Neuronal stem cell (in vitro differentiated cells): ENCODE measurements at regions not wholly inside any gene's neighbourhood (a gene's known extent, or its start where the extent isn't known, plus 50 kb on each side); places are given as distances from the start of the nearest gene placed in this dataset.
"Not testable (repeated sequence)": the region's sequence is repeated elsewhere in the genome, so short reads cannot be mapped to it uniquely, and the experiment has no call there.

Experiments used
- DNase-seq: peaks from one replicate; pipeline ENCODE4 v3.0.0-alpha.2; 2013; ENCODE audit warnings: low spot score
- H2AFZ ChIP-seq: one replicate; pipeline ENCODE4 v1.6.1; 2013; ENCODE audit warnings: mild to moderate bottlenecking, low read length, inconsistent platforms
- H2AK5ac ChIP-seq: 2 replicates; pipeline ENCODE4 v1.6.1; 2013; ENCODE audit warnings: low read depth, mild to moderate bottlenecking, inconsistent platforms, low read length, moderate library complexity, mixed read lengths
- H2BK120ac ChIP-seq: 2 replicates; pipeline ENCODE4 v1.6.1; 2013; ENCODE audit warnings: low read depth, mild to moderate bottlenecking, inconsistent platforms, low read length, moderate library complexity, mixed read lengths
- H2BK12ac ChIP-seq: one replicate; pipeline ENCODE4 v1.6.1; 2013; ENCODE audit warnings: low read length, inconsistent platforms
- H2BK15ac ChIP-seq: 2 replicates; pipeline ENCODE4 v1.6.1; 2013; ENCODE audit warnings: mild to moderate bottlenecking, low read length, inconsistent platforms, mixed read lengths
- H2BK5ac ChIP-seq: one replicate; pipeline ENCODE4 v1.6.1; 2013; ENCODE audit warnings: inconsistent platforms, mild to moderate bottlenecking, low read length, moderate library complexity
- H3K14ac ChIP-seq: one replicate; pipeline ENCODE4 v1.6.1; 2013; ENCODE audit warnings: low read length, inconsistent platforms
- H3K18ac ChIP-seq: 2 replicates; pipeline ENCODE4 v1.6.1; 2013; ENCODE audit warnings: low read length, inconsistent platforms
- H3K23ac ChIP-seq: 2 replicates; pipeline ENCODE4 v1.6.1; 2013; ENCODE audit warnings: low read depth, mild to moderate bottlenecking, mixed read lengths, low read length, inconsistent platforms; ENCODE audit not compliant: poor library complexity
- H3K27ac ChIP-seq: replicated peaks from 3 replicates; pipeline ENCODE4 v1.5.1; 2013; ENCODE audit warnings: low read length, inconsistent platforms
- H3K27me3 ChIP-seq, 3 experiments: 2 replicates each; pipeline ENCODE4 v1.6.1; 2013; ENCODE audit warnings: low read length in 3 of 3, mild to moderate bottlenecking in 2 of 3, inconsistent platforms in 1 of 3, low read depth in 1 of 3, mixed read lengths in 1 of 3, moderate library complexity in 1 of 3; ENCODE audit not compliant: control insufficient read depth in 3 of 3, insufficient read depth in 3 of 3
- H3K36me3 ChIP-seq, 2 donors: replicated peaks in 1 of 2; 2 replicates each; pipeline ENCODE4 v1.6.1; 2013; ENCODE audit warnings: low read length in 2 of 2; ENCODE audit not compliant: control insufficient read depth in 2 of 2, insufficient read depth in 2 of 2
- H3K4ac ChIP-seq: 2 replicates; pipeline ENCODE4 v1.6.1; 2013; ENCODE audit warnings: inconsistent platforms, mild to moderate bottlenecking, low read length, moderate library complexity
- H3K4me1 ChIP-seq, 2 donors: 1 replicate in 1 of 2; 2 replicates in 1 of 2; pipeline ENCODE4 v1.6.1; 2013; ENCODE audit warnings: low read length in 2 of 2, low read depth in 1 of 2; ENCODE audit not compliant: control insufficient read depth in 2 of 2, insufficient read depth in 1 of 2
- H3K4me2 ChIP-seq: one replicate; pipeline ENCODE4 v1.6.1; 2013; ENCODE audit warnings: mild to moderate bottlenecking, low read length, inconsistent platforms; ENCODE audit not compliant: insufficient read depth, poor library complexity, severe bottlenecking
- H3K4me3 ChIP-seq, 2 donors: 2 replicates each; pipeline ENCODE4 v1.5.1; 2013; ENCODE audit warnings: low read length in 2 of 2, mild to moderate bottlenecking in 2 of 2, inconsistent platforms in 1 of 2, moderate library complexity in 1 of 2
- H3K79me1 ChIP-seq: one replicate; pipeline ENCODE4 v1.6.1; 2013; ENCODE audit warnings: low read depth, mild to moderate bottlenecking, inconsistent platforms, low read length, moderate library complexity
- H3K9ac ChIP-seq: one replicate; pipeline ENCODE4 v1.6.1; 2013; ENCODE audit warnings: mild to moderate bottlenecking, low read depth, low read length, inconsistent platforms; ENCODE audit not compliant: poor library complexity
- H3K9me3 ChIP-seq, 2 donors: replicated peaks in 1 of 2; 2 replicates each; pipeline versions ENCODE3 to v1.6.1; 2013; ENCODE audit warnings: low read length in 2 of 2, mild to moderate bottlenecking in 2 of 2, inconsistent platforms in 1 of 2, low read depth in 1 of 2, mixed read lengths in 1 of 2, moderate library complexity in 1 of 2; ENCODE audit not compliant: control insufficient read depth in 2 of 2, insufficient read depth in 1 of 2
- H4K8ac ChIP-seq: one replicate; pipeline ENCODE4 v1.6.1; 2013; ENCODE audit warnings: low read depth, mild to moderate bottlenecking, inconsistent platforms, low read length, moderate library complexity
- H4K91ac ChIP-seq: one replicate; pipeline ENCODE4 v1.6.1; 2013; ENCODE audit warnings: low read length, low read depth, mild to moderate bottlenecking, inconsistent platforms; ENCODE audit not compliant: poor library complexity
- WGBS, 2 donors: extraction: QIAGEN DNeasy Blood & Tissue Kit; methylation state at CpG; one replicate each; pipeline ENCODE4 v1.1.7; 2013; ENCODE audit warnings: missing lambda C conversion rate in 2 of 2, mixed read lengths in 1 of 2; ENCODE audit not compliant: insufficient read length in 2 of 2, insufficient replicate concordance in 1 of 2; ENCODE audit errors: extremely low coverage in 2 of 2; 5-methylcytosine and 5-hydroxymethylcytosine counted together

GRCh38 chr5:152736906-152737305 lies 331.8 kb upstream of the NMUR2 start:
- H3K4me2 ChIP-seq: no peak overlapping the region
- no peak overlapping the region for H2BK12ac ChIP-seq
- no peak overlapping the region for H3K23ac ChIP-seq
- H2AK5ac ChIP-seq: no peak overlapping the region
- H3K4ac ChIP-seq: no peak overlapping the region
- H2BK5ac ChIP-seq: no peak overlapping the region
- no peaks in the 10 kb centered on the region for H3K79me1 ChIP-seq
- no peaks in the 10 kb centered on the region for H3K4me1 ChIP-seq
- no peak overlapping the region for H2AFZ ChIP-seq
- no peak overlapping the region for H3K4me3 ChIP-seq
- DNase-seq: no peak
- no peak overlapping the region for H2BK120ac ChIP-seq
- no CpG with 5 or more reads among the region's 4 CpGs for WGBS, 2 donors
- peaks cover 0 to 4% of the 10 kb centered on the region in 2 donors for H3K9me3 ChIP-seq
- no peaks in the 10 kb centered on the region for H3K36me3 ChIP-seq
- H4K91ac ChIP-seq: no peak overlapping the region
- H3K9ac ChIP-seq: no peak overlapping the region
- H3K27me3 ChIP-seq: no peaks in the 10 kb centered on the region
- H4K8ac ChIP-seq: no peak overlapping the region
- no peak overlapping the region for H3K14ac ChIP-seq
- no peak overlapping the region for H3K18ac ChIP-seq
- H2BK15ac ChIP-seq: no peak overlapping the region
- H3K27ac ChIP-seq: no peak overlapping the region

- peaks cover 0 to 4% of the 10 kb centered on the region in 2 donors for H3K9me3 ChIP-seq
- H2AFZ ChIP-seq: no peak overlapping the region
- H3K4me3 ChIP-seq: no peak overlapping the region
These were observed 334.8 kb upstream of the NMUR2 start for GRCh38 chr5:152739916-152740315.

GRCh38 chr5:152741126-152741525 lies 336.0 kb upstream of the NMUR2 start:
- not testable (repeated sequence) for H3K36me3 ChIP-seq, H2BK15ac ChIP-seq, H2AFZ ChIP-seq, H2BK5ac ChIP-seq, H3K4me2 ChIP-seq, H3K18ac ChIP-seq, H3K9me3 ChIP-seq, H3K9ac ChIP-seq, H2AK5ac ChIP-seq, H4K91ac ChIP-seq, H3K4ac ChIP-seq, H2BK120ac ChIP-seq, H2BK12ac ChIP-seq, H3K4me3 ChIP-seq, H3K27me3 ChIP-seq, H3K14ac ChIP-seq, DNase-seq, H3K27ac ChIP-seq, H4K8ac ChIP-seq, H3K4me1 ChIP-seq, H3K79me1 ChIP-seq, H3K23ac ChIP-seq
- no CpG with 5 or more reads among the region's 10 CpGs for WGBS, 2 donors

More at GRCh38 chr5:152739916-152740315, 334.8 kb upstream of the NMUR2 start:
- Histone ChIP-seq H3K9ac (no peak overlapping the region), H3K4me2 (no peak overlapping the region), H2BK5ac (no peak overlapping the region), H3K23ac (no peak overlapping the region), H3K14ac (no peak overlapping the region), H3K36me3 (no peaks in the 10 kb centered on the region), H3K27me3 (no peaks in the 10 kb centered on the region), H2AK5ac (no peak overlapping the region), H4K91ac (no peak overlapping the region), H4K8ac (no peak overlapping the region), H3K4me1 (no peaks in the 10 kb centered on the region), H2BK12ac (no peak overlapping the region), H2BK120ac (no peak overlapping the region), H3K4ac (no peak overlapping the region), H2BK15ac (no peak overlapping the region), H3K18ac (no peak overlapping the region), H3K79me1 (no peaks in the 10 kb centered on the region), H3K27ac (no peak overlapping the region)
- no peak for DNase-seq

- not testable (repeated sequence) for H3K9ac ChIP-seq, H3K79me1 ChIP-seq, H3K36me3 ChIP-seq, H2AFZ ChIP-seq, H2BK120ac ChIP-seq, H3K9me3 ChIP-seq, H3K27ac ChIP-seq, H3K14ac ChIP-seq, H2AK5ac ChIP-seq, H3K23ac ChIP-seq, DNase-seq, H4K8ac ChIP-seq, H3K4me2 ChIP-seq, H3K4ac ChIP-seq, H2BK15ac ChIP-seq, H2BK12ac ChIP-seq, H3K18ac ChIP-seq, H2BK5ac ChIP-seq, H3K4me1 ChIP-seq, H4K91ac ChIP-seq, H3K27me3 ChIP-seq, H3K4me3 ChIP-seq
- no CpG with 5 or more reads among the region's 6 CpGs for WGBS, 2 donors
These were observed 382.7 kb upstream of the NMUR2 start for GRCh38 chr5:152787709-152788217.
